GM12891 (cell line): ENCODE measurements at regions not wholly inside any gene's neighbourhood (a gene's known extent, or its start where the extent isn't known, plus 50 kb on each side); places are given as distances from the start of the nearest gene placed in this dataset.

Experiments used
- POLR2A ChIP-seq: IDR thresholded peaks from 2 replicates; pipeline ENCODE4 v1.6.1; 2011; ENCODE audit warnings: low read depth, low read length, control low read depth
- POLR2AphosphoS5 ChIP-seq: IDR thresholded peaks from 2 replicates; pipeline ENCODE4 v1.6.1; 2011; ENCODE audit warnings: low read depth, low read length, control low read depth
- SPI1 ChIP-seq: IDR thresholded peaks from 2 replicates; pipeline ENCODE4 v1.6.1; 2011; ENCODE audit warnings: low read depth, low read length, control low read depth

DNA sequence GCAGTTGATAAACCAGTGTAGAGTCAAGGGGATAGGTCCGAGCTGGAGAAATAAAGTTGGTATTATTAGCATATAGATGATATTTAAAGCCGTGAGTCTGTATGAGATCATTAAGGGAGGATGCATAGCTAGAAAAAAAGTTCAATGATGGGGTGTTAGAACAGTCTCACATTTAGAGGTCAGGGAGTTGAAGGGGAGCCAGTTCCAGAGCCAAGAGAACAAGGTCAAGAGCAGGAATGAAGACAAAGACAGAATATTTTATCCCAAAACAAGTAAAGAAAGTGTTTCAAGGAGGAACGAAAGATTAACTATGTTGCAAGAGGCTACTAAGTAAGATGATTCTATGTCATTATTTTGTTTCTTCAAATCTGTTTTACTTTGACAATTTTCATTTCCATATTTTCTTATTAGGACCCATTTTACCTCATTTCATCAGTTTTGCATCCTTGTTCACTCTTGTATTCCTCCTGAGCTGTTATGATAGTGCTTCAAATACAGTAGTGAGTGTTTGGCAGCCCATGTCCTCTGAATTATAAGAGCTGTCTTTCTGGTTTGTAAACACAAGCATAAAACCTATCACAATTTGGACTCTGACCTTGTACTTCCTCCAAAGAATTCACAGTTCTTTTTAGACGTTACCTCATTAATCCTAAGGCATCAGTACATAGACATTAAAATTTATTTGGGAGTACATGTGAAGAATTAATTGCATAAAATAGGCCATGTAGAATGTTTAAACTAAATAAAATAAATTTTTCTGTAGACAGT lies 695.7 kb upstream of the NECTIN3 start:
- no peak for TF ChIP-seq SPI1
- TF ChIP-seq POLR2A, result no peak
- TF ChIP-seq POLR2AphosphoS5, result no peak
